ENCODE measurements at regions not wholly inside any gene's neighbourhood (a gene's known extent, or its start where the extent isn't known, plus 50 kb on each side); places are given as distances from the start of the nearest gene placed in this dataset.

DNA sequence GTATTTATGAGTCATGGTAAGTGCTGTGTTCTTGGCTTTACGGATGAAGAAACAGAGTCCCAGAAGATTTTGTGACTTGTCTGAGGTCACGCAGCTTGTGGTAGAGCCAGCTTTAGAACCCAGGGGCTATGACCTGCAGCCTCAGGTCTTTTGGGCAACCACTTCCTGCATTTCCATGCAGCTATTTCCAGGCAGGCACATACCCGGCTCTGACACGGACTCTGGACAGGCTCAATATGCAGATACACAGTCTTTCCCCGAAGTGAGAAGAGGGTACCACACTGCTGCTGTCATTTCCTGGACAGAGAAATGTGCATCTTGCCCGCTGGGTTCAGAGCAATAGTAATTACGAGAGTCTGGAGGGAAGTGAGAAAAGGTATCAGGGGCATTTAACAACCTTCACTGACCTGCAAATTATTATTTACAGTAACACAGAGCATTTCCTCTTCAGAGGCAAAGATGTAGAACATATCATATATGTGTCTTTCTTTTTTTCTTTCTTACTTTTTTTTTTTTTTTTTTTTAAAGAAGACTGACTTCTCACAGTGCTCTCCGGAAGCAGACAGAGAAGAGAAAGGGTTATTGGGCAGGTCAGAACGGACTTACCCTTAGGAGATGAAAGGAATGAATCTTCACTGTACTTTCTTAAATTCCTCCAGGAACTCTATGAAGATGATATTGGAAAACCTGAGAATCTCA, 185.1 kb downstream of the CLIC5 start:
- DNase-seq (ENCODE audit: low read depth in 2 of 3, low spot score in 2 of 3), result peak in 2 of 3 donors; percentile 26 to 58

DNA sequence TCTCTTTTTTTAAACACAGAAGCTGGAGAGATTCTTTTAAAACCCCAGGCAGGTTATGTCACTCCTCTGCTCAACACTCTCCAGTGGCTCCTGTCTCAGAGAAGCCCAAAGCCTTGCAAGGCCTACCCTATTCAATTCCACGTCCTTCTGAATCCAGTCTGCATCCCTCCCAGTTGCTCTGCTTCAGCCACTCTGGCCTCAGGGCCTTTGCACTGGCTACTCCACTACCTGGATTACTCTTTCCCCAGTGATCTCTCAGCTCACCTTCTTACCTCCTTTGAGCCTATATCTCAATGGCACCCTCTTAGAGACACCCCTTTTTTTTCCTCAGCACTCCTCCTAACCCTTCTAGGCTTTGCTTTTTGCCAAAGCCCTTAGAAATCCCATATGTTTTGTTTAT, 185.8 kb downstream of the CLIC5 start:
- DNase-seq (ENCODE audit: low read depth in 2 of 3, low spot score in 2 of 3), result no peak

DNA sequence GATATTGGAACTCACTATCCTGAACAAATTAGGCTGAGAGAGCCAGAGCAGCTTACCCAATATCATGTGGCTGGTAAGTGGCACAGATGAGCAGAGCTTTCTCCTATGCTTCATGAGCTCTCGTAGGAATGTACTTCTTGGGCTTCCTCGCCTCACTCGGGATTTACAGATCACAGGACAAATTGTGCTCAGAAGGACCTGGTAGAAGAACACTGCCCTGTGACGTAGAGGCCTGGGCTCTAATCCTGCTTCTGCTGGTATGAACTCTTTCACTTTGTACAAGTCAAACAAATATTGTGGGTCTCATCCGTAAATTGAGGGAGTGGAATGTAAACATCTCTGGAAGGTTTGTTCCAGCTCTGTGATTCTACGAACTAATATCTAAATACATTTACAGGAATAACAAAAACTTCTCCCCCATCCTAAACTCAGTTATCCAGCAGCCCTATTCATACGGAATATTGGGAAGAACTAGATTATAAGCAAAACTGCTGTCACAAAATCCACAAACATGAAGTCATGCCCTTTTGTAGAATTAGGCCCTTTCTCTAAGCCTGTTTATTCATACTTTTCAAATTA, 187.6 kb downstream of the CLIC5 start:
- DNase-seq (ENCODE audit: low read depth in 2 of 3, low spot score in 2 of 3), result no peak

- no peak for DNase-seq (ENCODE audit: low read depth in 2 of 3, low spot score in 2 of 3)
Observed at GRCh38 chr6:45822873-45823272, 192.8 kb downstream of the CLIC5 start.

DNA sequence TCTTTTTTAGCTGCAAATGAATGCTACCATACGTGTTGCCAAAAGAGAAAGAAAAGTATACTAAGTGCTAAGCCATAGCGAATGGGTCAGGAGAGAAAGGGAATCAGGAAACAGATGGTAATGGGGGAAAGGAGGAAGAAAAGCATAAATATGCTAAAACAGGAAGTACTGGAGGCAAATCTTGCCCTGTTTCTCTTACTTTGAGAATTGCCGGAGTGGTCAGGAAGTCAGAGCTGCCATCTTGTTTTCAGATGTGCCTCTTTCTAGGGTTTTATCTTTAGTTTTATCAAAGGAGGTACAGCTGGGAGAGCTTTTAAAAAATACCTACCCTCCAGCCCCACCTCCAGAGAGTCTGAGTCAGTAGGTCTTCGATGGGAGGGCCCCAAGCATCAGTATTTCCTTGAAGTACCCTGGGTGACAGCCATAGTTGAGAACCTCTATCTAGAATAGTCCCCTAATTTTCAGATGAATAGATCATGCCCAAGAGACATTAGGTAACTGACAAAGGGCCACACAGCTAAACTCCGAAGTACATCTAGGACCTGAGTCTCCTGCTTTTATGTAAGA, 193.3 kb downstream of the CLIC5 start:
- peak in 2 of 3 donors; percentile 62 to 92 for DNase-seq (ENCODE audit: low read depth in 2 of 3, low spot score in 2 of 3)

GRCh38 chr6:45818655-45819054, 197.0 kb downstream of the CLIC5 start:
- no peak for DNase-seq (ENCODE audit: low read depth in 2 of 3, low spot score in 2 of 3)

- DNase-seq (ENCODE audit: low read depth in 2 of 3, low spot score in 2 of 3), result no peak
Observed at GRCh38 chr6:45816674-45817297, 198.9 kb downstream of the CLIC5 start.

GRCh38 chr6:45815466-45816125, 200.1 kb downstream of the CLIC5 start:
- no peak for DNase-seq (ENCODE audit: low read depth in 2 of 3, low spot score in 2 of 3)

DNA sequence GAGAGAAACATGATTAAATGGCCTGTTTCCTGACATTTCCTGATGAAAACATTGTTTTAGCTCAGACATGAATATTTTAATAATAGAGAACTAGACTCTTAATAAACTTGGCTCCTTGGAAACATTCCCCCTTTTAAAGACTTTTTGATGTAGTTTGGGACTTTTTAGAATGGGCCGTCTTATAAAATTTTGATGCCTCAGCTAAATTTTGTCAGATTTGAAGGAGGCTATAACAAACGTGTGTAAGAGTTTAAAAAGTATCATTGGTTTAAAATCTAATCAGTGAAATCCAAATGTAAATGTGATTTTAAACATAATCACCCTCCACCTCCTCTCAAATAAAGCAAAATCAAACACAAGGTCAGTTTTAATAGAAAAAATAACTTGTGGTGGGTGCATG, 200.9 kb downstream of the CLIC5 start:
- DNase-seq (ENCODE audit: low read depth in 2 of 3, low spot score in 2 of 3), result no peak

DNA sequence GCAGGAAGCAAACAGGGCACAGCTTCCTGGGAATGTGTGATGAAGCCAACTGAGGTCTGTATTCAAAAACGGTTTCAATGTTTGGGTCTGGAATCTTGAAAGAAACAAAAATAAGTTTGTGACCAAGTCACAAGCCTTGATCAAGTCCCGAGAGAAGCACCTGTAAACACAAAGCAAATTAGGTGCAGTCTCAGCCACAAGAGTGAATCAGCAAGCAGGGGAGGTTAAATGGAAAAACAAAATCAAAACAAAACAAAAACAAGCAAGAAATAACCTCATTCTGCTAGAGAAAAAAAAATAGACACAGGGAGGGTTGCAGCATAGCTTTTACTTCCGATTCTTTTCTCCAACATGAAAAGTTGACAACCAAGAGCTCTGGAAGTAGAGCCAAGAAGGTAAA, 201.7 kb downstream of the CLIC5 start:
- DNase-seq (ENCODE audit: low read depth in 2 of 3, low spot score in 2 of 3), result no peak

DNA sequence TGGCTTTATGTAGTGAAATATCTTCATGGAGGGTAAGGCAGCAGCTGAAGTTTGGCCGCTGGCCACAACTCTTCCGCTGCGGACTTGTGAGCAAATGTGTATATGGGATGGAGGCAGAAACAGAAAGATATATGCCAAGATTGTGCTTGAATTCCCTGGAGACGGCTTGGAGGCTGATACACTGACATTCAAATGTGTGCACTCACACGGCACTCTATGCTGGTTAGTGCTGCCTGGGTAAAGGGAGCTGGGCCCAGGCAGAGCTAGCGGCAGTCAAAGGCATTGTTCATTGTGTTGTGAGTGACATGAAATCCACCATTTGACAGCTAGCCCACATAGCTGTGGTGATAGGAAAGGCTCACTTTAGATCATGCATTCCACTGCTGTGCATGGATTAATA, 202.7 kb downstream of the CLIC5 start:
- no peak for DNase-seq (ENCODE audit: low read depth in 2 of 3, low spot score in 2 of 3)

GRCh38 chr6:45808917-45809316, 206.7 kb downstream of the CLIC5 start:
- peak in 1 of 3 donors; percentile 9 for DNase-seq (ENCODE audit: low read depth in 2 of 3, low spot score in 2 of 3)

- DNase-seq (ENCODE audit: low read depth in 2 of 3, low spot score in 2 of 3), result no peak
Observed at GRCh38 chr6:45808042-45808645, 207.5 kb downstream of the CLIC5 start.

DNA sequence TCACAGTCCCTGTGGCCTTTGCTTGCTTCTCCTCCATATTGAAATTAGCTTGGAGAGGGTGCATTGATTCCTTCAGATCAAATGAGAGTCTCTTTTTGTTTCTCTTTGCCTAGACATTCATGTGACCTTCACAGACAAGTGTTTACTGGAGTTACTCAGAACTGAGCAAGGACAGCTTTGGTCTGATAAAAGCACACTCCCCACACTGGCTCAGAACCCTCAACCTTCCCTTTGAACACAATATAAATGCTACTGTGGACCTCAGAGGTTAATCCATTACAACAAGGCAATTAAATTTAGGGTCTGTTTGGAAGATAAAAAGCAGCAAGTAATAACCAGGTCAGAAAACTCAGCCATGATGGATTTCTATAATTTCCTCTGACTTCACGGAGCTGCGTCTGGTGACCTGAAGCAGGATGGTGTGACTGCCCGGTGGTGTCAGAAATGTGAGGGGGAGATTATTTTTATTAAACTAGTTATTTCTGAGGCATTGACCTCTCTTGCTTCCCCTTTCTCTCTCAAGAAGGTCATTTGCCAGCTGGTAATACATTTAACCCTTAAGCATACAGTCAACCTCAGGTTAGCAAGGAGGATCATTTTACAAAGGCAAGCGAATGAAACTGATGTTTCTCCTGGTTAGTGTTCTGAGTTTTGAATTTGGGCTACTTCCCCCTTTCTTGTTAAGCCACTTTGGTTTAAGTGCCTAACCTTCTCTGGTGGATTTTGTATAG, 208.2 kb downstream of the CLIC5 start:
- DNase-seq (ENCODE audit: low read depth in 2 of 3, low spot score in 2 of 3), result no peak

GRCh38 chr6:45806172-45806571, 209.5 kb downstream of the CLIC5 start:
- no peak for DNase-seq (ENCODE audit: low read depth in 2 of 3, low spot score in 2 of 3)

DNA sequence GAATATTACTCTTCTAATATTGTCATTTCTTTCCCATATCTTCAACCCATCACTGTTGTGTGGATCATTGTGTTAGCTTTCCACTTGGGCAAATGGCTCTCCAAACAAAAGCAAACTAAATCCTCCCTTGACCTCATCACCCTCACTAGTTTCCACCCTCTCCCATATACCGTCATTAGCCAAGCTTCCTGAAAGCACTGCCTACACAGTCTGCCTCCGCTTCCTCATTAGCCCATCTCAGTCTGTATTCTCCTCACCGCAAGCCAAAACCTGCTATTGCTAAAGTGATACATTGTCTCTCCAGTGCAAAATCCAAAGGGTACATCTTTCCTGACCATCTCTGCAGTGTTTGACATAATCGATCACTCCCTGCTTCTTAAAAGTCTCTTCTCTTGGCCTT, 212.6 kb downstream of the CLIC5 start:
- no peak for DNase-seq (ENCODE audit: low read depth in 2 of 3, low spot score in 2 of 3)

- peak in 1 of 3 donors; percentile 24 for DNase-seq (ENCODE audit: low read depth in 2 of 3, low spot score in 2 of 3)
Observed at GRCh38 chr6:45801471-45802289, 214.0 kb downstream of the CLIC5 start.

DNA sequence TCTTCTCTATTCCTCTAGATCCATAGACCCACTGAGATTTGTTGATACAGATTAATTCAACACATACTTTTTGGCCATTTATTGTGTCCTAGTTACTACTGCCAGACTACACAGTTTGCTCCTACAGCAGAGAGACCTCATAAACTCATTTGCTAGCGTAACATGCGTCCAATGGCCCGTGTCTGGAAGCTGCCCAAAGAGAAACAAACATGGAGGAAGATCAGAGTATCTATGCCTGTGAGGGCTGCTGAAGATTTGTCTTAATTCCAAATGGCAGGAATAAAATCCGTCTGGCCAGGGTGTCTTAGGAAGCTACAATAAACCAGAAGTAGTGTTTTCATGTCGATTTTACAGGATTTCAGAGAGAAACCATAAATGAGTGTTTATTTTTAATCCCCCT, 214.7 kb downstream of the CLIC5 start:
- no peak for DNase-seq (ENCODE audit: low read depth in 2 of 3, low spot score in 2 of 3)

DNA sequence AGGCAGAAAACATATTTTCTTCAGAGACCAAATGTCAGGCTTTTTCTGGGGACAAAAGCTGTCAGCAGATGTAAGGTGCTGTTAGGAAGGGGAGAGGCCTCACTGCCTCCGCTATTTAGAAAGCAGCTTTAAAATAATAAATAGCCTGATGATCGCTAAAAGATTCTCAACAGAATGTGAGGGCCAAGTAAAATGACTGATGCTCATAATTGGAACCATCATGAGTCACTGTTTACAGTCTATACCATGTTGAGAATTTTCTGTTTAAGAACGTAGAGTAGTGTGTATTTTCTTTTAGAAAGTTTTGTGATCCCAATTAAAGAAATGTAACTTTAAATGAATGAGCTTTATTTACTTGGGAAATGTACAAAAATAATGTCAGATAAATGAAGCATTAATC, 220.0 kb downstream of the CLIC5 start:
- no peak for DNase-seq (ENCODE audit: low read depth in 2 of 3, low spot score in 2 of 3)

Measured in hematopoietic multipotent progenitor cell (in vitro differentiated cells).